HFF-Myc (cell line): ENCODE measurements at regions not wholly inside any gene's neighbourhood (a gene's known extent, or its start where the extent isn't known, plus 50 kb on each side); places are given as distances from the start of the nearest gene placed in this dataset.

Experiments used
- DNase-seq: peaks from one replicate; pipeline ENCODE4 v3.0.0-alpha.2; 2011; ENCODE audit warnings: low read depth; ENCODE audit errors: extremely low read depth
- H3K4me3 ChIP-seq: replicated peaks from 2 replicates; pipeline ENCODE4 v1.5.1; 2011; ENCODE audit warnings: low read depth, mild to moderate bottlenecking, control low read depth, low read length
- TF ChIP-seq, protein P1 (sequence below): IDR thresholded peaks from 2 replicates; pipeline ENCODE4 v1.5.1; 2012; ENCODE audit warnings: mild to moderate bottlenecking, low read depth, low read length, control low read depth; ENCODE audit errors: missing control alignments

DNA sequence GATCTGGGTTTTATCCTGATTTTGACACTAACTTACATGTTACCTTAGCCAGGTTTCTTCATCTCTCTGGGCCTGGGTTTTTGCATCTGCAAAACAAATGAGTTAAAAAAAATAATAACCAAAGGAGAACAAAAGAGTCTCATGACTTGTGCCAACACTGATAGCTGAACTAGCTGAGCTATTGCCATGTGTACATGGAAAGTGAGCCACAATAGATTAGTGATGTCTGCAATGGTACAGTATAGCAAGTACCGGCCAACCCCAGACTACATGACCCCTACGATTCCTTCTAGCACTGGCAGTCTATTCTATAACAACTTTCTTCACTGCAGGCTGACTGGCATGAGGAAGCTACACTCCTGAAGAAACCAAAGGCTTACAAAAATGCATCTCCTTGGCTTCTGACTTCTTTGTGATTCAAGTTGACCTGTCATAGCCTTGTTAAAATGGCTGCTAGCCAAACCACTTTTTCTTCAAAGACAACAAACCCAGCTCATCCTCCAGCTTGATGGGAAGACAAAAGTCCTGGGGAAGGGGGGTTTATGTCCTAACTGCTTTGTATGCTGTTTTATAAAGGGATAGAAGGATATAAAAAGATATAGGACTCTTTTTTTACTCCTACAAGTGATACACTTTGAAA is 123.7 kb downstream of the DAD1 start:
- no peak overlapping the region for H3K4me3 ChIP-seq
- TF ChIP-seq, protein P1, sequence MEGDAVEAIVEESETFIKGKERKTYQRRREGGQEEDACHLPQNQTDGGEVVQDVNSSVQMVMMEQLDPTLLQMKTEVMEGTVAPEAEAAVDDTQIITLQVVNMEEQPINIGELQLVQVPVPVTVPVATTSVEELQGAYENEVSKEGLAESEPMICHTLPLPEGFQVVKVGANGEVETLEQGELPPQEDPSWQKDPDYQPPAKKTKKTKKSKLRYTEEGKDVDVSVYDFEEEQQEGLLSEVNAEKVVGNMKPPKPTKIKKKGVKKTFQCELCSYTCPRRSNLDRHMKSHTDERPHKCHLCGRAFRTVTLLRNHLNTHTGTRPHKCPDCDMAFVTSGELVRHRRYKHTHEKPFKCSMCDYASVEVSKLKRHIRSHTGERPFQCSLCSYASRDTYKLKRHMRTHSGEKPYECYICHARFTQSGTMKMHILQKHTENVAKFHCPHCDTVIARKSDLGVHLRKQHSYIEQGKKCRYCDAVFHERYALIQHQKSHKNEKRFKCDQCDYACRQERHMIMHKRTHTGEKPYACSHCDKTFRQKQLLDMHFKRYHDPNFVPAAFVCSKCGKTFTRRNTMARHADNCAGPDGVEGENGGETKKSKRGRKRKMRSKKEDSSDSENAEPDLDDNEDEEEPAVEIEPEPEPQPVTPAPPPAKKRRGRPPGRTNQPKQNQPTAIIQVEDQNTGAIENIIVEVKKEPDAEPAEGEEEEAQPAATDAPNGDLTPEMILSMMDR = no peak
- DNase-seq = no peak

DNA sequence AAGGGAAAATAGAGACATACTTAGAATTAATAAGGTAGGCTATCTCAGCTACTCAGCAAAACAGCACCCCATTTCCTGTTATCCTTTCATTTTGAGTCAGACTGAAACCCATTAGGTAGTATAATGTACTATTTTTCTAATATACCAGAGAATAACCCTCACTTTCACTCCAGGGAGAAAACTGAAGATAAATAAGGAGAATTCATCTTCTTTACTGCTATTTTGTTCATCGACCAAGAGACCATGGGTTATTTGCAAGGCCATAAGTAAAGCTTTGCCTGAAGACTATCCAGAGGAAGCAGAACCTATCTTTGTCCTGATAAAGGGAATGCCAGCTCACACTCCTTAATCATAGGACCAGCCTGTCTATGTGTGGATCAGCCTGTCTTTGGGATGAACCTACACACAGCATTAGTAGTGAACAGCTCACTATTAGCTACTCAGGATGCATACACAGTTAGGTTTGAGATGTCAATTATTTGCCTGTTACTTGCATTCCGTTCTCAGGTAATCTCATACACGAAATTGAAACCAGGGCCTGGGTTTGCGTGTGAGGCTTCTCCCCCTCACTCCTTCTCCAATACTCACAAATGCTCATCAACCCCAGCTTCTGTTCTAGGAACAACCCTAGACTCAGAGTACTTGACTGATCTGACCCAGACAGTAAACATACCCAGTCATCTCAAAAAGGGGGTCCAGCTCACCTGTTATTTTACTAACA is 124.4 kb downstream of the DAD1 start:
- H3K4me3 ChIP-seq = no peak overlapping the region
- DNase-seq = no peak
- TF ChIP-seq, protein P1 = no peak

DNA sequence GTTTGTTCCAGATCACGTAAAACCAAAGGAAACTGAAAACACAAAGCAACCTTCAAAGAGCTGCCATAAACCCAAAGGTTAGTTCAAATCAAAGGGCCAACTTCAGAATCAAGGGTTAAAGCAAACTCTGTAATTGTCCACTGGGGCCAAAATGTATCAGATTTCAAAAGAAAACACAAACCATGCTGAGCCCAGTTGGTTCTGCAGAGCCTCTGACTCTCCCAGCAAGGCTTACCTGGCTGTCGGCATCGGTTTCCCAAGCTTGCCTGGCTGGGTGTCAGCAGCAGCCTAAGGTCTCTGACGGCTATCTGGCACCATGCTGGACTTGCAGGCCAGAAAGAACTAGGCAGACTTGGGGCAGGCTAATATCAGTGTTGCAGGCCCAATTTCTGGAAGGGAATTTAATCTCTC is 125.3 kb downstream of the DAD1 start:
- TF ChIP-seq, protein P1 = no peak
- DNase-seq = no peak
- no peak overlapping the region for H3K4me3 ChIP-seq

DNA sequence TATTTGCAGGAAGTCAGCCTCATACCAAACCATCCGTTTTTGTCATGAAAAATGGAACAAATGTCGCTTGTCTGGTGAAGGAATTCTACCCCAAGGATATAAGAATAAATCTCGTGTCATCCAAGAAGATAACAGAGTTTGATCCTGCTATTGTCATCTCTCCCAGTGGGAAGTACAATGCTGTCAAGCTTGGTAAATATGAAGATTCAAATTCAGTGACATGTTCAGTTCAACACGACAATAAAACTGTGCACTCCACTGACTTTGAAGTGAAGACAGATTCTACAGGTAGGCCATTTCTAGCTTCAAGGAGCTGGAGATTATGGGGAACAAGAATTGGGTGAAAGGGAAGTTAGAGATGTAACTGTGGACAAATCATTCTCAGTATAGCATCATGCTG is 126.1 kb downstream of the DAD1 start:
- H3K4me3 ChIP-seq = no peak overlapping the region
- TF ChIP-seq, protein P1 = no peak
- DNase-seq = no peak

DNA sequence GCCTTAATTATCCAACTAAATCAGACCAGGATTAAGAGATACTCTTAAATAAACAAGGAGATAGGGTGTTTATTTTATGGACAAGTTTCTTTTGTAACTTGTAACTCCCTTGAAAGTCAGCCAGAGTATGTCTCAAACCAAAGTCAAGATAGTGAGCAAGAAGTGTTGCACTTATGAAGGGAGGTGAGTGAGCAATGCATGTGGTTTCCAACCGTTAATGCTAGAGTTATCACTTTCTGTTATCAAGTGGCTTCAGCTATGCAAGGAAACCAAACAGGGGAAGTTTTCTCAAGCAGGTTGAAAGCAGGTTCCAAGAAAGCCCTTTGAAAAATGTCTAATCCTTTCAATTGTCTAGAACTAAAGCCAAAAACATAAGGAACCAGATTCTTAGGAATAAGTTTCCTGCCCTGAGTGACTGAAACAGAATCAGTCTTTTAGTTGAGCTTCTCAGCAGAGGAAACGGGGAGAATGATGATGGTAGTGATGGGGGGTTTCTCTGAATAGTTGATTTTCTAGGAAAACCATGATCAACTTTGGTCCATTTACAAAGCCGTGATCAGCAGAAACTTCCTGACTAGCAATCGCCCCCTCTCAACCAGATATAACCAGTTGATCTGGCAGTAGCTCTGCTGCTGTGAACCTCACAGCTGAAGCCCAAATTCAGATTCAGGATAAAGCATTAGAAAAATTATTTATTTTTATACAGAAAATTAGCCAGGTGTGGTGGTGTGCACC is 128.4 kb downstream of the DAD1 start:
- DNase-seq = no peak
- H3K4me3 ChIP-seq = no peak overlapping the region

DNA sequence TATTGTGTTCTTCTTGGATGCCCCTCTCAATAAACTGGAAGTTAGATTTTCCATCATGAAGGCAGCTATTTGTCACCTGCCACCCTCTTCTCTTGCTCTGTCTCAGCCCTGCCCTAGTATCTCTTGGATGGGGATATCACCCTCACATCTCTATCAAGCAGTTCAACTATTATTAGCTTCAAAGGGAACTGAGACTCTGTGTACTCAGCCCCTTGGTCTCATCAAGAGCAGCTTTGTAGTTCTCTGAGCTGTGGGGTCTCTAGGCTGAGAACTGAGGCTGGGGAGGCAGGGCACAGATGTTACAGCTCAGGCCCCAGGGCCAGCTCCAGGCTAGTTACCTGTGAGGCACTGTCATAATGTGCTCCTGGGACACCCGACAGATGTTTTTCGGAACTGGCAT is 130.3 kb downstream of the DAD1 start:
- no peak for DNase-seq
- H3K4me3 ChIP-seq = no peak overlapping the region
- TF ChIP-seq, protein P1 = no peak

More for the DNA sequence above, 128.4 kb downstream of the DAD1 start:
- TF ChIP-seq, protein P1 = no peak
